GM12865 (cell line): ENCODE measurements at regions not wholly inside any gene's neighbourhood (a gene's known extent, or its start where the extent isn't known, plus 50 kb on each side); places are given as distances from the start of the nearest gene placed in this dataset.

ENCODE experiments used
- DNase-seq: peaks from one replicate; pipeline ENCODE4 v3.0.0; 2010; ENCODE audit warnings: low read depth
- H3K4me3 ChIP-seq: 2 replicates; pipeline ENCODE4 v1.5.1; 2011; ENCODE audit warnings: mild to moderate bottlenecking, low read depth, low read length, control low read depth
- CTCF ChIP-seq: IDR thresholded peaks from 2 replicates; pipeline ENCODE4 v1.5.1; 2011; ENCODE audit warnings: low read length, control low read depth, low read depth, inconsistent platforms; ENCODE audit not compliant: insufficient read depth; ENCODE audit errors: missing control alignments

DNA sequence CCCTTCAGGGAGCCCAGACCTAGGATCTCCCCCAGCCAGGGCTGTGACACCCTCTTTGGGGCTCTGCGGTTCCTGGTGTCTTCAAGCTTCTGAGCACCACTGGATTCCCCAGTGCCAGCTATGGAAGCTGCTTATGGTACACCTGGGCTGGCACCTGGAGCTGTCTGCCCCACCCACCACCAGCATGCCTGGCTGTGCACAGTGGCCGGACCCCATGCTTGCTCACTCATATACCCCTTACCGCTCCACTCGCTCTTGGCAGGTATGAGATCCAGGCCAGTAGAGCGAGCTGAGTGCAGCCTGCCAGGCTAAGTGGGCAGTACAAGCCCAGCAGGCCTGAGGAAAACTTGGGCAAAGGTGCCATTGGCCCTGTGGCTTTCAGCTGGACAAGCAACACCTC, 114.0 kb downstream of the DACT1 start:
- no peak for DNase-seq
- no peak for TF ChIP-seq CTCF
- no peak overlapping the region for H3K4me3 ChIP-seq

GRCh38 chr14:58752289-58752688, 114.5 kb downstream of the DACT1 start:
- TF ChIP-seq CTCF: no peak
- H3K4me3 ChIP-seq: no peak overlapping the region
- DNase-seq: no peak

GRCh38 chr14:58752771-58753201, 115.0 kb downstream of the DACT1 start:
- TF ChIP-seq CTCF: no peak
- DNase-seq: no peak
- H3K4me3 ChIP-seq: no peak overlapping the region

GRCh38 chr14:58755031-58755925, 117.5 kb downstream of the DACT1 start:
- H3K4me3 ChIP-seq: no peak overlapping the region
- TF ChIP-seq CTCF: no peak
- DNase-seq: no peak

- no peak for DNase-seq
- no peak overlapping the region for H3K4me3 ChIP-seq
- no peak for TF ChIP-seq CTCF
Observed at GRCh38 chr14:58760121-58760520, 122.4 kb downstream of the DACT1 start.

DNA sequence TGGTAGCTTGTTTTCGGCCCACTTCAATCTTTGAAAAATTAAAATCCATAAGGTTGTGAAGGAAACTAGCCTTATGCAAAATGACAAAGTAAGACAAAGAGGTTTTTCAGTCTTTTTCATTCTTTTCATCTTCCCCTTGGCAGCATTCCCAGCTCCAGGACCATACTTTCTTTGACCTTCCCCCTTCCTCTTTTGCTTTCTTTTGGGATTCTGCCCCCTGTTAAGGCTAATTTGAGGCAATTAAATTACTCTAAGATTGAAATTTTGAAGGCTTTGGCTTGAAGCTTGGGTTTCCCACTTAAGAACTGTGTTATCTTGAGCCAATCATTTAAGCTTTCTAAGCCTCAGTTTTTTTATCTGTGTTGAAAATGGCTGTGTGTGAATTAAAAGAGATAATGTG, 124.9 kb downstream of the DACT1 start:
- TF ChIP-seq CTCF: no peak
- no peak overlapping the region for H3K4me3 ChIP-seq
- no peak for DNase-seq

DNA sequence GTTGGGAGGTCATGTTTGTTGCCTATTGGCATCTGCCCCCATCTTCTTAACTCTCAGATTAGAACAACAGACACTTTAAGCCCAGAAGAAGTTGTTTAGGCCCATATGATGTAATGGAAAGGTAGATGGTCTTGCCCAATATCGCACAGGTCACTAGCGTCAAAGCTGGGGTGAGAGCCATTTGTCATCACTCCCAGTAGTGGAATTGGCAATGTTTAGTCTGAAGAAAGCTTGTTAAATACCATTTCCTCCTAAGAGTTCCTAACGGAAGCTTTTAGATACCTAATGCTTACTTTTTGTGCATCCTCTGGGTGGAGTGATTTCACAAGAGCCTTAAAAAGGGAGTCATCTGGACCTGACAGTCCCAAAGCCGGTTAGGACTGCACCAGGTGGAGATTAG, 125.4 kb downstream of the DACT1 start:
- no peak overlapping the region for H3K4me3 ChIP-seq
- TF ChIP-seq CTCF: no peak
- no peak for DNase-seq
